ENCODE measurements at regions not wholly inside any gene's neighbourhood (a gene's known extent, or its start where the extent isn't known, plus 50 kb on each side); places are given as distances from the start of the nearest gene placed in this dataset.

DNA sequence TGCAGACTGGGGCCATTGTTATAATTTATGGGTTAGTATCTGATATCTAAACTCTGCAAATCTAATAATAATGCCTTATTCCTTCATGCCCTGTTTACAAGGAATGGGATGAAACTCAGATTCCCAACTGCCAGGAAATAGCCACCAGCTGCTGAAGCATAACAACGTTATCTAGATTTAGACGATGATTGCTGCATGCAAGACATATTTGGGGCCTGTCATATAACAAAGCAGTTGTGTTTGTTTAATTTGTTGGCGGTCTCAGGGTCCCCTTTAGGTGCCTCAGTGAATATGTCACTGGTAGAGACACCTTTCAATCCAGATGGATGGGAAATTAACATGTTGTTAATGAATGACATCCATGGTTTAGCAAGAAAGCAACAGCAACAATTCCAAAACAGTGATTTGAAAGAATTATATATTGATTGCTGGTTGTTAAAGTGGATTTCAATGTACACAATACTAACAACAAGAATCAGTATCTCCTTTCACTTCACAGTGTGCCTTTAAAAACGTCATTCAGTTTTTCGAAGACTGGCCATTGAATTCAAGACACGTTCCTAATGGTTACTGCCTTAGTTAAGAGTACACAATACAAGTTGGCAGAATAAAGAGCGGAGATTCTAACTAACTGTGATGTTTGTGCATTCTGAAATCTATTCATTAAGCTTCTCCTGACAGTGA, 860.6 kb upstream of the CELF2 start:
- CTCF ChIA-PET, result no interaction called here
- H3K27ac Mint-ChIP-seq, result no peak overlapping the region
- H3K4me3 Mint-ChIP-seq, result no peak overlapping the region
- no peaks in the 10 kb centered on the region for H3K36me3 Mint-ChIP-seq (ENCODE audit: low read depth)
- H3K4me1 Mint-ChIP-seq, result no peaks in the 10 kb centered on the region
- DNase-seq (no peak), ATAC-seq (no peak)
- H3K27me3 Mint-ChIP-seq, result peaks cover 4% of the 10 kb centered on the region
- POLR2A ChIA-PET, result no interaction called here
- intact Hi-C loops (cut with DNase I, micrococcal nuclease), result no loop called here
- no peaks in the 10 kb centered on the region for H3K9me3 Mint-ChIP-seq (ENCODE audit: low read depth)

- no peaks in the 10 kb centered on the region for H3K4me1 Mint-ChIP-seq
- no peak overlapping the region for H3K4me3 Mint-ChIP-seq
- POLR2A ChIA-PET, result no interaction called here
- no peak overlapping the region for H3K27ac Mint-ChIP-seq
- H3K9me3 Mint-ChIP-seq (ENCODE audit: low read depth), result no peaks in the 10 kb centered on the region
- intact Hi-C loops (cut with DNase I, micrococcal nuclease), result no loop called here
- DNase-seq (no peak), ATAC-seq (no peak)
- H3K36me3 Mint-ChIP-seq (ENCODE audit: low read depth), result no peaks in the 10 kb centered on the region
- peaks cover 5% of the 10 kb centered on the region for H3K27me3 Mint-ChIP-seq
- CTCF ChIA-PET, result no interaction called here
These were observed 856.8 kb upstream of the CELF2 start for GRCh38 chr10:10160821-10161312.

GRCh38 chr10:10164848-10165247, 852.8 kb upstream of the CELF2 start:
- no peaks in the 10 kb centered on the region for H3K36me3 Mint-ChIP-seq (ENCODE audit: low read depth)
- no peaks in the 10 kb centered on the region for H3K4me1 Mint-ChIP-seq
- ChIA-PET CTCF (no interaction called here), POLR2A (no interaction called here)
- ATAC-seq (no peak), DNase-seq (no peak)
- intact Hi-C loops (cut with DNase I, micrococcal nuclease), result no loop called here
- H3K27ac Mint-ChIP-seq, result no peak overlapping the region
- H3K4me3 Mint-ChIP-seq, result no peak overlapping the region
- peaks cover 5% of the 10 kb centered on the region for H3K27me3 Mint-ChIP-seq
- no peaks in the 10 kb centered on the region for H3K9me3 Mint-ChIP-seq (ENCODE audit: low read depth)

DNA sequence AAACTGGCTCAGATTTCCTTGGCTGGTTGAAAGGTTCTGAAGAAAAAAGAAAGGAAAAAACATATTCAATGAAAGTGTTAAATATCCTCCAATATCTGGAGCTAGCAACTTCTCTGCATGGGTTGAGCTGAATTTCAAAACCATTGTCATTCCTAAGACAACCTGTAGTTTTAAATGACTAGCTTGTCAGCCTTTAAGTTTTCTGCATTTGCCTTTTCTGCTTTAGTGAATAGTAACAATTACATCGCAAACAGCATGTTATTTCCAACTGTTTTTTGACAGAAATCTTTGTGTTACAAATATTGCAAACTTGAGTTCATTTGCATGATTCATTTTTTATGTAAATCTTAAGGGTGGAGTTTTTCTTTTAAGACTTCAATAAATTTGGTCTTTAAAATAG, 852.3 kb upstream of the CELF2 start:
- CTCF ChIA-PET, result interaction anchor here (0.6 kb wide), 1 partner anchor 761 kb away, joined by 5 read pairs; no protein-coding TSS in a partner anchor
- peaks cover 3% of the 10 kb centered on the region for H3K27me3 Mint-ChIP-seq
- H3K4me1 Mint-ChIP-seq, result no peaks in the 10 kb centered on the region
- no peaks in the 10 kb centered on the region for H3K9me3 Mint-ChIP-seq (ENCODE audit: low read depth)
- H3K36me3 Mint-ChIP-seq (ENCODE audit: low read depth), result no peaks in the 10 kb centered on the region
- no peak overlapping the region for H3K27ac Mint-ChIP-seq
- no peak for DNase-seq
- intact Hi-C loops (cut with DNase I, micrococcal nuclease), result no loop called here
- ATAC-seq, result no peak
- H3K4me3 Mint-ChIP-seq, result no peak overlapping the region
- POLR2A ChIA-PET, result no interaction called here

GRCh38 chr10:10178476-10178875, 839.2 kb upstream of the CELF2 start:
- peaks cover 4% of the 10 kb centered on the region for H3K9me3 Mint-ChIP-seq (ENCODE audit: low read depth)
- no peaks in the 10 kb centered on the region for H3K36me3 Mint-ChIP-seq (ENCODE audit: low read depth)
- no peaks in the 10 kb centered on the region for H3K4me1 Mint-ChIP-seq
- no peak overlapping the region for H3K27ac Mint-ChIP-seq
- peaks cover 7% of the 10 kb centered on the region for H3K27me3 Mint-ChIP-seq
- intact Hi-C loops (cut with DNase I, micrococcal nuclease), result no loop called here
- ChIA-PET POLR2A (no interaction called here), CTCF (no interaction called here)
- DNase-seq, result no peak
- H3K4me3 Mint-ChIP-seq, result no peak overlapping the region
- ATAC-seq, result no peak

DNA sequence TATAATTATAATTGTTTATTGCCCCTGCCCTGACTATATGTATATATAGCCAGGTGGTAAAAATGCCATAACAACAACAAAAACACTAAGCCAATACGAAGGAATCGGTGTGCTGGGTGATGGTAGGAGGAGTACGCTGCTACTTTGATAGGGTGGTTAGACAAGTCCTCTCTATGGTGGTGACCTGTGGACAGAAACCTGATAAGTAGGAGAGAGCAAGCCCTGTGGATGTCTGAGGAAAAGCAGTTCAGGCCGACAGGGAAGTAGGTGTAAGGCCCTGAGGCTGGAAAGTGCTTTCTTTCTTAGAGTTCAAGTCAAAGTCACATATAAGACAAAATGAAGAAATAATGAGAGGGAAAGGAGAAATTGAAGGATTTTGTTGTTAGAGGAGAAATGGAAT, 823.8 kb upstream of the CELF2 start:
- CTCF ChIA-PET, result no interaction called here
- intact Hi-C loops (cut with DNase I, micrococcal nuclease), result no loop called here
- DNase-seq, result no peak
- POLR2A ChIA-PET, result interaction anchor here (0.6 kb wide), 1 partner anchor 163 kb away, joined by 3 read pairs; no protein-coding TSS in a partner anchor
- Mint-ChIP-seq H3K9me3 (ENCODE audit: low read depth) (no peaks in the 10 kb centered on the region), H3K4me1 (no peaks in the 10 kb centered on the region), H3K4me3 (no peak overlapping the region), H3K27ac (no peak overlapping the region), H3K36me3 (ENCODE audit: low read depth) (no peaks in the 10 kb centered on the region), H3K27me3 (peaks cover 12% of the 10 kb centered on the region)
- ATAC-seq, result no peak

GRCh38 chr10:10196701-10197100, 821.0 kb upstream of the CELF2 start:
- POLR2A ChIA-PET, result no interaction called here
- intact Hi-C loops (cut with DNase I, micrococcal nuclease), result no loop called here
- Mint-ChIP-seq H3K27ac (no peak overlapping the region), H3K27me3 (peaks cover 7% of the 10 kb centered on the region), H3K9me3 (ENCODE audit: low read depth) (no peaks in the 10 kb centered on the region), H3K36me3 (ENCODE audit: low read depth) (no peaks in the 10 kb centered on the region), H3K4me3 (no peak overlapping the region), H3K4me1 (no peaks in the 10 kb centered on the region)
- no peak for ATAC-seq
- CTCF ChIA-PET, result no interaction called here
- DNase-seq, result no peak

DNA sequence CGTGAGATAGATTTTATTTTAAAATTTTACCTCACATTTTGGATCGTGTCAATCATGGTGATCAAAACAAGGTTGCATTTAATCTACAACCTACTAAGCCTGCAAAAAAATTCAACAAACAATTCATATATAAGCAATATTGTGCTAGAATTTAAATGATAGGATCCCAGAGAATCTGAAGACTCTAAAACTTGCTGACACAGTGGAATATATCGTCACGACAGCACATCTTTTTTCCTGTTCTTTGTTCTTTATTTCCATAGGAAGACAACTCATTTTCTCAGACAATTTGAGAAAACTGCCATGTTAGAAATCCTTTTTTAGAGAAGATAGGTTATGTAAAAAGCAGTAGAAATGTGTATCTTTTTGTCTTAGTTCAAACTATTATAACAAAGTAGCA, 820.2 kb upstream of the CELF2 start:
- H3K9me3 Mint-ChIP-seq (ENCODE audit: low read depth), result no peaks in the 10 kb centered on the region
- ChIA-PET POLR2A (no interaction called here), CTCF (no interaction called here)
- DNase-seq, result no peak
- H3K27ac Mint-ChIP-seq, result no peak overlapping the region
- no peak overlapping the region for H3K4me3 Mint-ChIP-seq
- H3K27me3 Mint-ChIP-seq, result peaks cover 8% of the 10 kb centered on the region
- H3K36me3 Mint-ChIP-seq (ENCODE audit: low read depth), result no peaks in the 10 kb centered on the region
- intact Hi-C loops (cut with DNase I, micrococcal nuclease), result no loop called here
- no peak for ATAC-seq
- H3K4me1 Mint-ChIP-seq, result no peaks in the 10 kb centered on the region

GRCh38 chr10:10198363-10198762, 819.3 kb upstream of the CELF2 start:
- no peak overlapping the region for H3K27ac Mint-ChIP-seq
- no peaks in the 10 kb centered on the region for H3K9me3 Mint-ChIP-seq (ENCODE audit: low read depth)
- DNase-seq (no peak), ATAC-seq (no peak)
- ChIA-PET CTCF (no interaction called here), POLR2A (no interaction called here)
- intact Hi-C loops (cut with DNase I, micrococcal nuclease), result no loop called here
- H3K27me3 Mint-ChIP-seq, result peaks cover 8% of the 10 kb centered on the region
- H3K4me1 Mint-ChIP-seq, result no peaks in the 10 kb centered on the region
- no peak overlapping the region for H3K4me3 Mint-ChIP-seq
- no peaks in the 10 kb centered on the region for H3K36me3 Mint-ChIP-seq (ENCODE audit: low read depth)

- Mint-ChIP-seq H3K4me3 (no peak overlapping the region), H3K27me3 (peaks cover 12% of the 10 kb centered on the region), H3K36me3 (ENCODE audit: low read depth) (no peaks in the 10 kb centered on the region), H3K4me1 (no peaks in the 10 kb centered on the region), H3K9me3 (ENCODE audit: low read depth) (peaks cover 8% of the 10 kb centered on the region), H3K27ac (no peak overlapping the region)
- intact Hi-C loops (cut with DNase I, micrococcal nuclease), result no loop called here
- ChIA-PET POLR2A (no interaction called here), CTCF (no interaction called here)
- no peak for DNase-seq
- ATAC-seq, result no peak
These were observed 813.3 kb upstream of the CELF2 start for GRCh38 chr10:10204415-10204814.

DNA sequence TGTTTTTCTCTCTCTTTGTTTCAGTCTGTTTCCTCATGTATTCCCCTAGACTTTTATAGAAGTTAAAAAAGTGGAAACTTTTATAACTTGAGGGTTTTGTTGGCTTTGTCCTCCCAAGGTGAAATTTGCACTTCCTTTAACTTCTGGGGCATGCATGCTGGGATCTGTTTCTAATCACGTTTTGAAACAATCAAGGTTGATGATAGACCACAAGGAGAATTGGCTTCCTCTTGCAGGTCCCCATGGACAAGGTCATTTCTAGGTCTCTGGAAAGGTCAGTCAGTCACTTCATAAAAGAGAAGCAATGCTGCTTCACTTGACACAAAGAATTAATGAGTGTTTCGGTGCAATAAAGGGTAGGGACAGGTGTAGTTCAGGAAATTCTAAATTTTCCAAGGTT, 811.8 kb upstream of the CELF2 start:
- POLR2A ChIA-PET, result no interaction called here
- DNase-seq (no peak), ATAC-seq (no peak)
- intact Hi-C loops (cut with DNase I, micrococcal nuclease), result no loop called here
- Mint-ChIP-seq H3K4me3 (no peak overlapping the region), H3K27ac (no peak overlapping the region), H3K27me3 (peaks cover 10% of the 10 kb centered on the region), H3K9me3 (ENCODE audit: low read depth) (peaks cover 8% of the 10 kb centered on the region), H3K4me1 (no peaks in the 10 kb centered on the region), H3K36me3 (ENCODE audit: low read depth) (no peaks in the 10 kb centered on the region)
- CTCF ChIA-PET, result no interaction called here

DNA sequence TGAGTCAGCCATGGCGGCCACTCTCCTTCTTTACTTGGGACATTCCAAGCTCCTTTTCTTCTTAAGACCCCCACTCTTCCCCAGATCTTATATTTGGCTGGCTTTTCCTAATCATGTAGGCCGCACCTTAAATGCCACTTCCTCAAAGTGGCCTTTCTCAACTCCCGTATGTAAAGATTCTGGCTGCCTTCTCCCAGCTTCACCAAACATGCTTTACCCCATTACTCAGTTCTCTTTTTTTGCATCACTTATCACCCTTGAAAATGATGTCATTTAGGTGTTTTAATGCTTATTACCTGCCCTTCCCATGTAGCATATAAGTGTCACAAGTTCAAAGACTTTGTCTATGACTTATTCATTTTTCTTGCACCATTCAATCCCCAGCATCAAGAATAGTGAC, 810.1 kb upstream of the CELF2 start:
- POLR2A ChIA-PET, result no interaction called here
- CTCF ChIA-PET, result no interaction called here

GRCh38 chr10:10208196-10208595, 809.5 kb upstream of the CELF2 start:
- Mint-ChIP-seq H3K4me3 (no peak overlapping the region), H3K36me3 (ENCODE audit: low read depth) (no peaks in the 10 kb centered on the region), H3K9me3 (ENCODE audit: low read depth) (peaks cover 8% of the 10 kb centered on the region), H3K27me3 (peaks cover 7% of the 10 kb centered on the region), H3K27ac (no peak overlapping the region), H3K4me1 (no peaks in the 10 kb centered on the region)
- CTCF ChIA-PET, result no interaction called here
- intact Hi-C loops (cut with DNase I, micrococcal nuclease), result no loop called here
- ATAC-seq, result no peak
- DNase-seq, result no peak
- POLR2A ChIA-PET, result no interaction called here

More for the DNA sequence above, 810.1 kb upstream of the CELF2 start:
- no peaks in the 10 kb centered on the region for H3K4me1 Mint-ChIP-seq
- ATAC-seq (no peak), DNase-seq (no peak)
- H3K36me3 Mint-ChIP-seq (ENCODE audit: low read depth), result no peaks in the 10 kb centered on the region
- intact Hi-C loops (cut with DNase I, micrococcal nuclease), result no loop called here
- H3K9me3 Mint-ChIP-seq (ENCODE audit: low read depth), result peaks cover 8% of the 10 kb centered on the region
- H3K4me3 Mint-ChIP-seq, result no peak overlapping the region
- H3K27ac Mint-ChIP-seq, result no peak overlapping the region
- peaks cover 7% of the 10 kb centered on the region for H3K27me3 Mint-ChIP-seq
